Activated T-helper 17 cell treated with anti-CD3 and anti-CD28 coated beads, Interleukin-2, amount 50 U/mL, for 72 hours (primary cell): ENCODE measurements at regions not wholly inside any gene's neighbourhood (a gene's known extent, or its start where the extent isn't known, plus 50 kb on each side); places are given as distances from the start of the nearest gene placed in this dataset.
A peak's percentile ranks its signal among the peaks of the same experiment; 100 is the strongest.

ENCODE experiments used
- ATAC-seq: fragments of 150-1000 bp; cut with Tn5 transposase; replicated peaks from 2 replicates; pipeline ENCODE4 v1.10.0; 2021; ENCODE audit warnings: mild to moderate bottlenecking, moderate library complexity
- H3K27ac Mint-ChIP-seq: one replicate; pipeline ENCODE4 v1.8.0; 2022; ENCODE audit warnings: mixed read lengths
- H3K27me3 Mint-ChIP-seq: one replicate; pipeline ENCODE4 v1.8.0; 2022; ENCODE audit warnings: mixed read lengths
- H3K36me3 Mint-ChIP-seq: one replicate; pipeline ENCODE4 v1.8.0; 2022; ENCODE audit warnings: low read depth, mild to moderate bottlenecking, mixed read lengths
- H3K4me1 Mint-ChIP-seq: one replicate; pipeline ENCODE4 v1.8.0; 2022; ENCODE audit warnings: mixed read lengths
- H3K4me3 Mint-ChIP-seq: one replicate; pipeline ENCODE4 v1.8.0; 2022; ENCODE audit warnings: mild to moderate bottlenecking, mixed read lengths
- H3K9me3 Mint-ChIP-seq: one replicate; pipeline ENCODE4 v1.8.0; 2022; ENCODE audit warnings: mixed read lengths

DNA sequence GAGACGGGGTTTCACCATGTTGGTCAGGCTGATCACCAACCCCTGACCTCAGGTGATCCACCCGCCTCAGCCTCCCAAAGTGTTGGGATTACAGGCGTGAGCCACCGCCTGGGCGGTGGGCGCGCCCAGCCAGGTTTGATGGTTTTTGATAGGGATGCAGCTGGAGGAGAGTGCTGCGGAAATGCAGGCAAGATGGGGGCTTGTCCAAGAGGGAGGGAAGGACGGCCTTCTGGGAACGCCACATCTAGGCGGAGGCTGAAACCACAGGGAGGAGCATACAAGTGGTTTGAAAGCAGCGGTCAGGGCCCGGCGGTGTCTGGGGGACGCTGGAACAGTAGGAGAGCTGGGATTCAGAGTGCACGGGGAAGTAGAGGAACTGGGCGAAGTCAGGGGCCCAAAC, 134.6 kb downstream of the VRK1 start:
- ATAC-seq, result no peak
- Mint-ChIP-seq H3K27me3 (no peaks in the 10 kb centered on the region), H3K9me3 (no peaks in the 10 kb centered on the region), H3K36me3 (no peaks in the 10 kb centered on the region), H3K27ac (no peak overlapping the region), H3K4me1 (no peaks in the 10 kb centered on the region), H3K4me3 (no peak overlapping the region)

DNA sequence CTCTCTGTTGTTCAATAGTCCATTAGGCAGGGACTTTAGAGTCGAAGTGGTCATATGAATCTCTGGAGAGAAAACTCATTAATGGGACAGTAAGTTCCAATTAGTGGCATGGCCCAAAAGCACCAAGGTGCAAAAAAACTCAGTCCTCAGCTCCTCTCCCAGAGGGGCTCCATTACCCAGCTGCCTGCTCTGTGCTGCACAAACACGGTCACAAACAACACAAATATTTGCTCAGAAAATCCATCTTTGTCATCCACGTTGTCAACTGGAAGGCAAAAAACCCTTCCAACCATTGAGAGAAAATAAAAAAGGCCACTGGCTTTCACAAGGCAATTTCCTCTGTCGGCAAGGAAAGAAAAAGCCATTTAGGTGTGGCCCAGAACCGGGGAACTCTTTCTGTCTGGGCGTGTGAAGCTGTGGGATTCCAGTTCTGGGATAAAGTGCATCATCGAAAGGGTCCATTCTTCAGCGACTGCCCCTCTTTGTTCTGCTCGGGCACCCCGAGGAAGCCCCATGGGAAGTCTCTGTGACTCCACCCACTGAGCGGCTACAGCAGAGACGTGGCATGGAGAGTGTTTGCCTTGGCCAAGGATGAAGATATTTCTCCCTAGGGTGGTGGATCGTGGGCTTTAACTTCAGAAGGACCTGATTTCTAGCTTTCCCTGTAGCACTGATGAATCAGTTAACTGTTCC, 137.6 kb downstream of the VRK1 start:
- no peaks in the 10 kb centered on the region for H3K4me1 Mint-ChIP-seq
- no peaks in the 10 kb centered on the region for H3K36me3 Mint-ChIP-seq
- no peak for ATAC-seq
- H3K9me3 Mint-ChIP-seq, result no peaks in the 10 kb centered on the region
- no peaks in the 10 kb centered on the region for H3K27me3 Mint-ChIP-seq
- no peak overlapping the region for H3K4me3 Mint-ChIP-seq
- no peak overlapping the region for H3K27ac Mint-ChIP-seq

DNA sequence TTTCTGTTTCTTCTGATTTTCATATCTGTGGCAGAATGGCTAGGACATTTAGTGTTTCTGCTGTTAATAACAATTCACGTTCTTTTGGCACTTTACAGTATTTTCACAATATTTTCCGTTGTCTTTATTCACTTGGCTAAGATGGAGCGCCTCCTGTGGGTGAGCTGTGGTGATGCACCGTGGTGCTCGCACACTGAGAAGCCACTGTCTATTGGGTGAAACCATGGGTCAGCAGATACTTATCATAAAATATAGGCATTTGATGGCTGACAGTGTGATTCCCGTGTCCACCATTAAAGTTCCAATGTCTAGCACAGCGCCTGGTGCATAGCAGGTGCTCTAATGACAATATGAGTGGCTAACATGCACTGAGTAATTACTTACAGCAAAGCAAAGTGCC, 141.8 kb downstream of the VRK1 start:
- ATAC-seq, result no peak
- H3K27ac Mint-ChIP-seq, result no peak overlapping the region
- no peaks in the 10 kb centered on the region for H3K36me3 Mint-ChIP-seq

DNA sequence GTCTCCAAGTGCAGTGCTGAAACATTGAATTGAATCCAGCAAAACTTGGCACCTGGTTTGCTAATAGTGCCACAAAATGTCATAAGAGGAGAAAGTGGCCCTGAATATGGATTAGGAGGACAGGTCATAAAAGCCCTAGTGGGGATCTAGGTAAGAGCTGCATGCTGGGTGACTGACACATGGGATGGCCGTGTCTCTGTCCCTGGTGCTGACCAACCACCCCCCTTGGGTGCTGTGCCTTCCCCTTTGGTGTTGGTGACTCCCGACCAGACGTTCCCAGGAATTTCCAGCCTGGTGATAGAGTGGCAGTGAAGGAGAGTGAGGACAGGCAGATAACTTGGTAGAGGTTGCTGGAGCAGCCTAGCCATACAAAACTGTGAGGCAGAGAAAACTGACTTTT, 142.8 kb downstream of the VRK1 start:
- no peaks in the 10 kb centered on the region for H3K36me3 Mint-ChIP-seq
- H3K4me3 Mint-ChIP-seq, result no peak overlapping the region
- no peaks in the 10 kb centered on the region for H3K27me3 Mint-ChIP-seq
- no peak for ATAC-seq
- no peak overlapping the region for H3K27ac Mint-ChIP-seq
- no peaks in the 10 kb centered on the region for H3K9me3 Mint-ChIP-seq
- H3K4me1 Mint-ChIP-seq, result no peaks in the 10 kb centered on the region

More for the DNA sequence above, 141.8 kb downstream of the VRK1 start:
- Mint-ChIP-seq H3K4me1 (no peaks in the 10 kb centered on the region), H3K9me3 (no peaks in the 10 kb centered on the region), H3K27me3 (no peaks in the 10 kb centered on the region), H3K4me3 (no peak overlapping the region)

DNA sequence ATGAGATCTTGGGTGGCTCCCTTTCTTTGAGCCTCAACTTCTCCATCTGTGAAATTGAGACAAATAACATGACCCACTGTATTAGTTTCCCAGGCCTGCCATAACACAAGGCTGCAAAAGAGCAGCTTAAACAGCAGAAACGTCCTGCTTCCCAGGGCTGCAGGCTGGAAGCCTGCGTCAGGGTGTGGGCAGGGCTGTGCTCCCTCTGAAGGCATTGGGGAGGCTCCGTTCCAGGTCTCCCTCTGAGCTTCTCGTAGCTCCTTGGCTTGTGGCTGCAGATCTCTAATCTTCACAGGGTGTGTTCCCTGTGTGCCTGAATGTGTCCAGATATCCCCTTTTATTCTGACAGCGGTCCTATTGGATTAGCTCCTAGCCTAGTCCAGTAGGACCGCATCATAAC, 147.1 kb downstream of the VRK1 start:
- Mint-ChIP-seq H3K4me3 (no peak overlapping the region), H3K9me3 (peaks cover 4% of the 10 kb centered on the region), H3K27me3 (no peaks in the 10 kb centered on the region)

DNA sequence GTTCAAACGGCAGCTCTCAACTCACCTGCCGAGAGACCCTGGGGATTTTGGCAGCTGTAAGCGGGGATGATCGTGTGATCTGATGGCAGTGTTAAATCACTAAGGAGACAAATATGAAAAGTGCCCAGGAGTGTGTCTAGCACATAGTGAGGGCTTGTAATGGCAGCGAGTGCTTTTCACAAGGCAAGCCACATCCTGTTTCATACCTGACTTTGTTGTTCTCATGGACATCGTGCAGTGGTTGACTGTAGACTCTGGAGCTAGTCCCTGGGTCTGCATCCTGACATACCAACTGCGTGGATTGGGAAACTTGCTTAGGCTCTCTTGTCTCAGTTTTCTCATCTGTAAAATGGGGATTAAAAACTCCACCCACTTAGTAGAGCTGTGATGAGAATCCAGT, 148.5 kb downstream of the VRK1 start:
- H3K27me3 Mint-ChIP-seq, result no peaks in the 10 kb centered on the region
- H3K4me3 Mint-ChIP-seq, result no peak overlapping the region
- H3K4me1 Mint-ChIP-seq, result peaks cover 9% of the 10 kb centered on the region
- peaks cover 4% of the 10 kb centered on the region for H3K9me3 Mint-ChIP-seq
- H3K27ac Mint-ChIP-seq, result no peak overlapping the region
- ATAC-seq, result no peak
- H3K36me3 Mint-ChIP-seq, result no peaks in the 10 kb centered on the region

More for the DNA sequence above, 147.1 kb downstream of the VRK1 start:
- ATAC-seq, result no peak
- Mint-ChIP-seq H3K36me3 (no peaks in the 10 kb centered on the region), H3K4me1 (peaks cover 5% of the 10 kb centered on the region), H3K27ac (no peak overlapping the region)

DNA sequence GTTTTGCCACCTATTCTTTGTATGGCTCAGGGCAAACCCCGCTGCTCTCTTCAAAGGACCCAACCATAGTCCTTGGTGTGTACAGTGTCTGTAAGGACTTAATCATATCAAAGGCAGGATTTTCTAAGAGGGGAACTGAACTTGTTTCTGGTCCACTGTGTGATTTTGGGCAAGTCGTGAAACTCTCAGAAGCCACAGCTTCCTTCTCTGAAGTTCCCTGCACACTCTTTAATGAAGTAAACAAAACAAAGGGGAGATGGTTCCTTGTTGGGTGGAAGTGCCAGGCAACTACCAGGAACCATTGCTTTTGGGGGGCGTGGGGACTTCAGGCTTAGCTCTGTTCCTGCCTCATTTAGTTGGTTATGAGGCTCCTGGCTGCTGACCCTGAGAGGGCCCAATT, 152.4 kb downstream of the VRK1 start:
- Mint-ChIP-seq H3K4me3 (no peak overlapping the region), H3K27ac (no peak overlapping the region), H3K9me3 (peaks cover 8% of the 10 kb centered on the region), H3K36me3 (no peaks in the 10 kb centered on the region), H3K4me1 (peaks cover 9% of the 10 kb centered on the region), H3K27me3 (no peaks in the 10 kb centered on the region)
- no peak for ATAC-seq

DNA sequence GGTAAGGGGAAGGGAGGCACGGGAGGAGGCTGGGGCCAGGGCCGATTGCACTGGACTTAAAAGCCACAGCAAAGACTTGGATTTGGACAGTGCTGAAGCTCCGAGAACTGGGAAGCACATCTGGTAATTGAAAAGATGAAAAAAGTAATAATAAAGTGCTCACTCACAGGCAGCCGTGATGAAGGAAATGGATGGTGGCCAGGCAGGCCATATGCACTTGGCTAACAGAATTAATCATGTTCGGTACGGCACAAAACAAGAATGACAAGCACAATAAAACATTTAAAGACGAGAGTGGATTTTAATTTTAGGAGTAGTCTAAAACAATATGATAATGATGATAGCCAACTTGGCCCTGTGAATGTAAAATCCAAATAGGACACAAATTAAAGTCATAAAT, 154.3 kb downstream of the VRK1 start:
- H3K27ac Mint-ChIP-seq, result no peak overlapping the region
- no peaks in the 10 kb centered on the region for H3K36me3 Mint-ChIP-seq
- H3K9me3 Mint-ChIP-seq, result peaks cover 8% of the 10 kb centered on the region
- H3K27me3 Mint-ChIP-seq, result no peaks in the 10 kb centered on the region
- no peak for ATAC-seq
- peaks cover 7% of the 10 kb centered on the region for H3K4me1 Mint-ChIP-seq
- no peak overlapping the region for H3K4me3 Mint-ChIP-seq

DNA sequence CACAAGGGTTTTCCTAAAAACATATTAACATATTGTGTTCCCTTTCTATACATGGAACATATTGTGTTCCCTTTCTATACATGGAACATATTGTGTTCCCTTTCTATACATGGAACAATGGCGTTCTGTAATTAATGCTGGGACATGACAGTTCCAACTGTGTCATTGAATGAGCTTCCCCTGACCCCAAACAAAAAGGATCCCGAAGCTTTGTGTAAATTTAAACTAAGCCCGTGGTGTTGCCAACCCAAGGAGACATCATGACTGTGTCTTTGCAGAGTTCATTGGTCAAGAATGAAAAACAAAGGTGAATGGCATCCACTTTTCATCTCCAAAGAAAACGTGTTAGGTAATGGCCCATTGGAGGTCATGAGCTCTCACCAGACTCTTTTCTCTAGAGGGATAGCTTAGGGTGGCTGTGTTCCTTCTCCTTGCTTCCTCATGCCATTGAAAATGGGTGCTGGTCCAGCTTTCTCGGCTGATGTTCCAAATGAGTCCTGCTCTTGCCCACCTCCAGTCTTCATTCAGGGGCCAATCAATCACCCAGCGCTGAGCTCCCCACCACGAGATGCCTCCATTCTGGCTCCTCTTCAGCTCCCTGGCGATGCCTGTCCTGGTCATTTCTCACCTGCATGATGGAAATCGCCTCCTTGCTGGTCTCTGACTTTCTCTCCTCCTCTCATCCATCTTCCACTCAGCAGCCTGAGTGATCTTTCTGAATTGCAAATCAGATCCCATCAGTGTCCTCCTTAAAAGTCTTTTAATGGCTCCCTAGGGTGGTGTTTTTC, 156.1 kb downstream of the VRK1 start:
- Mint-ChIP-seq H3K4me1 (peaks cover 7% of the 10 kb centered on the region), H3K4me3 (no peak overlapping the region), H3K9me3 (peaks cover 11% of the 10 kb centered on the region), H3K27me3 (no peaks in the 10 kb centered on the region), H3K27ac (no peak overlapping the region), H3K36me3 (no peaks in the 10 kb centered on the region)
- ATAC-seq, result no peak

DNA sequence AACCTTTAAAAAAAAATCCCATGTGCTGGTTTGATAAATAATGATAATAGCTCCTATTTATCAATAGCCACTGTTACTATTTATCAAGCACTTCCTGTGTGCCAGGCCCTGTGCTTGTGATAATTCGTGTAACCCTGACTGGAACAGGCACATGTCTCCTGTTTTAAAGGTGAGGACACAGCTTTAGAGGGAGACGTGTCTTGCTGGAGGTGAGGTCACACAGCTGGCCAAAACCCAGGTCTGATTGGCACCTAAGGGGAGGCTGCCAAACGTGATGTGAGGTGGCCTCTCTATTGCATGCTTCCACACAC, 156.6 kb downstream of the VRK1 start:
- H3K36me3 Mint-ChIP-seq, result no peaks in the 10 kb centered on the region
- no peaks in the 10 kb centered on the region for H3K27me3 Mint-ChIP-seq
- ATAC-seq, result no peak
- H3K9me3 Mint-ChIP-seq, result peaks cover 9% of the 10 kb centered on the region
- no peak overlapping the region for H3K4me3 Mint-ChIP-seq
- H3K4me1 Mint-ChIP-seq, result peaks cover 7% of the 10 kb centered on the region
- no peak overlapping the region for H3K27ac Mint-ChIP-seq

DNA sequence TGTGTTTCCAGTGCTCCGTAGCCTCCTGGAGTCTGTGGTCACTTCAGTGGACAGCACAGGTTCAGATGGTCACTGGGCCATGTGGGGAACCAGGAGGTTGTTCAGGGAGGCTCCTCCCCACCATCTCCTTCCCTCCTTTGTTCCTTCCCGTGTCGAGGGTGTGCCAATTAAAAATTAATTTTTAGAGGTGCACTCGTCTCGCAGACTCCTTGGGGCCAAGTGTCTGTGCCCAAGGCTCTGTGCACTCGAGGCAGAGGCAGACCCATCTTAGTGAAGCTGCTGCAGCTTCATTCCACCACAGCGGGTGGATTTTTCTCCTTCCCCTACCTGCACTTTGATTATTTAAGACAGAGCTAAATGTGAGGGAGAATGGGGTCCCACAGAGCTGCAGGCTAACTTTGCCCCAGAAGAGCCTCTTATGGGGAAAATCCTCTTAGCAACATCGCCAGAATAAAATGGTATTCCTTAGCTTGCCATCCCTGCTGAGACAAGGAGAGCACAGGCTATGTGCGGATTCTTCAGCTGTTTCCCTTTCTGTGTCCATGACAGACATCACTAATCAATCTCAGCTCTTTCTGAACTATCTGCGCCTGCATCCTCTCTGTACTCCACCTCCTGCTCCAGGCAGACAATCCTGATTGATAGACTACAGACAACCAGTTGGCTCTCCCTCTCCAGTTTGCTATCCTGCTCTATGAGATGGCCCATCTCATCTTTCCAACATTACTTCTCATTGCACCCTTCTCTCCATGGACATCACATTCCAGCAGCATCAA, 159.5 kb downstream of the VRK1 start:
- H3K4me3 Mint-ChIP-seq, result no peak overlapping the region
- H3K9me3 Mint-ChIP-seq, result peaks cover 19% of the 10 kb centered on the region
- peaks cover 12% of the 10 kb centered on the region for H3K4me1 Mint-ChIP-seq
- no peaks in the 10 kb centered on the region for H3K36me3 Mint-ChIP-seq
- no peaks in the 10 kb centered on the region for H3K27me3 Mint-ChIP-seq
- no peak overlapping the region for H3K27ac Mint-ChIP-seq
- no peak for ATAC-seq

DNA sequence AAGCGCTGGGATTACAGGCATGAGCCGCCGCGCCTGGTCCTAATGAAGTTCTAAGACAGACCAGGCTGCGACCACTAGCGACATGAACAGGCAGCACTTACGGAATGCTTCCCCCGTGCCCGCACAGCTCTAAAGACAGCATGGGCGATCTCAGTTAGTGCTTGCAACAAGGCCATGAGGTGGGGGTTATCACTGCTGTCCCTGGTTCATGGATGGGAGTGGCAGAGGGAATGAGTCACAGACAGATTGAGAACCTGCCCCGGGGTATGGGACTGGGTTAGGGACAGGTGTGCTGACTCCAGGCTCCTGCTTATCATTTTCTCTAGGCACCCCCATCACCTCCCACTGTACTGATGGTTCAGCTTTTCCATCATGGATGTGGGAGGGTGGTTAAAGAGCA, 160.9 kb downstream of the VRK1 start:
- Mint-ChIP-seq H3K27me3 (no peaks in the 10 kb centered on the region), H3K36me3 (no peaks in the 10 kb centered on the region), H3K9me3 (peaks cover 14% of the 10 kb centered on the region), H3K4me1 (peaks cover 22% of the 10 kb centered on the region), H3K27ac (no peak overlapping the region), H3K4me3 (no peak overlapping the region)
- ATAC-seq, result no peak

DNA sequence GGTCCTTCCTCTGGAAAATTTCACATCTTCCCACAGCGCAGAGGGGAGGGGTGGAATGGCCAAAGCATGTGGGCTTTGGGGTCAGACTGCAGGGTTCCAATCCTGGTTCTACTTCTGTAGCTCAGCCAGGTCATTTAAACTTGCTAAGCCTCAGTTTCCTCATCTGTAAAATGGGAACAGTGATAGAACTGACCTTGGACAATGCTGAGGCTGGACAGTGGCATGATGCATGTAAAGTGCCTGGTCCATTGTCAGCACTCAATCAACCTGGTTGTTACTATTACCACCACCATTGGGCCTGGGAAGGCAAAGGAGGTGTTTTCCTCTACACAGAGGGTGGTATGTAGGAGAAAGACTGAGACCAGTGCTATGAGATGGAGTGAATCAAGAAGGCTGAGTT, 162.8 kb downstream of the VRK1 start:
- H3K4me3 Mint-ChIP-seq, result no peak overlapping the region
- ATAC-seq, result no peak
- H3K36me3 Mint-ChIP-seq, result no peaks in the 10 kb centered on the region
- H3K9me3 Mint-ChIP-seq, result peaks cover 19% of the 10 kb centered on the region
- no peak overlapping the region for H3K27ac Mint-ChIP-seq
- H3K4me1 Mint-ChIP-seq, result peaks cover 29% of the 10 kb centered on the region
- no peaks in the 10 kb centered on the region for H3K27me3 Mint-ChIP-seq

DNA sequence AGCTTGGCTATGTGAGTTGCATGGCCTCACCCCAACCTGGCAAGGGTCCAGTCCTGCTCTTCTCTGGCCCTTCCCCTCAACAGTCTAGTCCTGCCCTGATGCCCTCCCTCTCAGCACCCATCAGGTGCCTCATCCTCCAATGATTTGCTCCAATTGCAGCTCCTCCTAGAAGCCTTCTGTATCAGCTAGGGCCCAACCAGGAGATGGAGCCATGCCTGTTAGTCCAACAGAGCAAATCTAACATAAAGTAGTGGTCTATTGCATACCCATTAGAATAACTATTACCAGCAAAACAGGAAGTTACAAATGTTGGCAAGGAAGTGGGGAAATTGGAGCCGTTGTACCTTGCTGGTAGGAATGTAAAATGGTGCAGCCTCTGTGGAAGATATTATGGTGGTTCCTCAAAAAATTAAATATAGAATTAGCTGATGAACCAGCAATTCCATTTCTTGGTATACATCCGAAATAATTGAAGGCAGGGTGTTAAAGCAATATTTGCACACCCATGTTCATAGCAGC, 163.5 kb downstream of the VRK1 start:
- peaks cover 26% of the 10 kb centered on the region for H3K4me1 Mint-ChIP-seq
- no peak overlapping the region for H3K27ac Mint-ChIP-seq
- peak overlapping the region; percentile 17 for H3K4me3 Mint-ChIP-seq
- H3K9me3 Mint-ChIP-seq, result peaks cover 19% of the 10 kb centered on the region
- no peaks in the 10 kb centered on the region for H3K36me3 Mint-ChIP-seq
- no peaks in the 10 kb centered on the region for H3K27me3 Mint-ChIP-seq
- ATAC-seq, result no peak

DNA sequence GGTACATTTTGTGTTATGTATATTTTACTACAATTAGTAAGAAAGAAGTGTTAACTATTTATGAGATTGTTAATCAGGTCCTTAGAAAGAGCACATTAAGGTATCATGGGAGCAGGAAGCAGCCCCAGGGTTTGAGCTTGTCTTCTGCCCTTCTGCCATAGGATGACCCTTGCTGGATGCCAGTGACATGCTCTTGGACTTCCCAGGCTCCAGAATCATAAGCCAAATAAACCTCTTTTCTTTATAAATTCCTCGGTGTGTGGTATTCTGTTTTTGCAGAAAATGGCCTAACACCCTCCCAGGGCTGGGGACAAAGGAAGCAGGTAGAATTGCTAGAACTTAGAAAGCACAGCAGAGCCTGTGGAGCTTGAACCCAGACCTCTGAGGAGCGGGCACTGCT, 164.7 kb downstream of the VRK1 start:
- Mint-ChIP-seq H3K9me3 (peaks cover 18% of the 10 kb centered on the region), H3K4me3 (peak overlapping the region; percentile 47), H3K4me1 (peaks cover 26% of the 10 kb centered on the region), H3K36me3 (no peaks in the 10 kb centered on the region), H3K27ac (peak overlapping the region; percentile 81), H3K27me3 (no peaks in the 10 kb centered on the region)
- no peak for ATAC-seq
